B cell (primary cell): ENCODE measurements at regions not wholly inside any gene's neighbourhood (a gene's known extent, or its start where the extent isn't known, plus 50 kb on each side); places are given as distances from the start of the nearest gene placed in this dataset.
"Not testable (repeated sequence)": the region's sequence is repeated elsewhere in the genome, so short reads cannot be mapped to it uniquely, and the experiment has no call there.

Source experiments
- ATAC-seq: fragments of 200-7000 bp; cut with Tn5 transposase; one replicate; pipeline ENCODE4 v1.10.0; 2021; ENCODE audit warnings: low read depth, mild to moderate bottlenecking, moderate number of reproducible peaks, moderate library complexity
- CTCF ChIA-PET: fragments of 350-600 bp; sonication (Branson Sonifier 250); formaldehyde crosslinking; loops from one replicate; lab custom pipeline; 2021; ENCODE audit warnings: antibody characterized with exemption, inconsistent platforms; lab: Charles Lee
- POLR2A ChIA-PET: fragments of 350-600 bp; sonication (Branson Sonifier 250); formaldehyde crosslinking; loops from one replicate; lab custom pipeline; 2021; ENCODE audit warnings: antibody characterized with exemption; lab: Charles Lee
- DNase-seq: peaks from one replicate; pipeline ENCODE4 v3.0.0; 2013
- H2AFZ ChIP-seq: 2 replicates; pipeline ENCODE4 v1.6.1; 2012; ENCODE audit warnings: mild to moderate bottlenecking, low read depth, low read length; ENCODE audit not compliant: insufficient read depth, poor library complexity, severe bottlenecking
- H3K27ac ChIP-seq, 2 donors: 1 replicate in 1 of 2; 2 replicates in 1 of 2; pipeline ENCODE4 v1.5.1; 2012 to 2013; ENCODE audit warnings: low read length in 2 of 2, mild to moderate bottlenecking in 2 of 2, moderate library complexity in 1 of 2
- H3K27me3 ChIP-seq, 4 experiments: fragments of 200-600 bp in 1 of 4; sonication (generic) in 1 of 4; replicated peaks in 1 of 4; 1 replicate in 2 of 4; 2 replicates in 2 of 4; pipeline versions ENCODE4 v1.6.1 to v1.7.0; 2013 to 2016; ENCODE audit warnings: low read length in 3 of 4, mild to moderate bottlenecking in 2 of 4, mixed read lengths in 1 of 4, moderate library complexity in 1 of 4; ENCODE audit not compliant: insufficient read depth in 4 of 4, control insufficient read depth in 3 of 4; ENCODE audit errors: control extremely low read depth in 1 of 4
- H3K36me3 ChIP-seq, 2 experiments: replicated peaks in 1 of 2; 1 replicate in 1 of 2; 2 replicates in 1 of 2; pipeline versions ENCODE4 v1.6.1 to v1.7.1; 2013; ENCODE audit warnings: low read length in 1 of 2; ENCODE audit not compliant: insufficient read depth in 2 of 2, control insufficient read depth in 1 of 2; ENCODE audit errors: control extremely low read depth in 1 of 2, extremely low read depth in 1 of 2
- H3K4me1 ChIP-seq, 2 donors: fragments of 200-600 bp in 1 of 2; sonication (generic) in 1 of 2; 1 replicate in 1 of 2; 2 replicates in 1 of 2; pipeline versions ENCODE4 v1.5.1 to v1.6.1; 2013 to 2017; ENCODE audit warnings: low read length in 2 of 2; ENCODE audit not compliant: control insufficient read depth in 2 of 2, insufficient read depth in 2 of 2
- H3K4me2 ChIP-seq: replicated peaks from 2 replicates; pipeline ENCODE3; 2012; ENCODE audit warnings: mild to moderate bottlenecking, low read depth, low read length; ENCODE audit not compliant: poor library complexity, severe bottlenecking
- H3K4me3 ChIP-seq, 5 experiments: fragments of 200-600 bp in 1 of 5; sonication (generic) in 1 of 5; 1 replicate in 3 of 5; 2 replicates in 2 of 5; pipeline versions ENCODE4 v1.5.1 to v1.7.0; 2011 to 2016; ENCODE audit warnings: low read length in 4 of 5, mild to moderate bottlenecking in 4 of 5, low read depth in 2 of 5, control low read depth in 1 of 5, moderate library complexity in 1 of 5; ENCODE audit not compliant: insufficient read depth in 1 of 5; ENCODE audit errors: control extremely low read depth in 1 of 5, extremely low read depth in 1 of 5
- H3K79me2 ChIP-seq: fragments of 200-600 bp; sonication (generic); one replicate; pipeline ENCODE4 v1.6.0; 2016; ENCODE audit warnings: low read length; ENCODE audit not compliant: control insufficient read depth, insufficient read depth
- H3K9ac ChIP-seq: fragments of 200-600 bp; sonication (generic); 2 replicates; pipeline ENCODE4 v1.6.1; 2017; ENCODE audit warnings: mild to moderate bottlenecking, low read length, moderate library complexity
- H3K9me3 ChIP-seq, 3 donors: one replicate each; pipeline versions ENCODE4 v1.6.1 to v1.7.1; 2013; ENCODE audit warnings: low read length in 2 of 3; ENCODE audit not compliant: control insufficient read depth in 2 of 3, insufficient read depth in 1 of 3; ENCODE audit errors: control extremely low read depth in 1 of 3
- H4K20me1 ChIP-seq: 2 replicates; pipeline ENCODE4 v1.6.0; 2012; ENCODE audit warnings: mild to moderate bottlenecking, low read length; ENCODE audit not compliant: insufficient read depth, control insufficient read depth, poor library complexity, severe bottlenecking
- H3K27ac Mint-ChIP-seq: one replicate; pipeline ENCODE4 v1.8.0; 2021; ENCODE audit warnings: mixed read lengths
- H3K27me3 Mint-ChIP-seq: one replicate; pipeline ENCODE4 v1.8.0; 2021; ENCODE audit warnings: mixed read lengths
- H3K4me1 Mint-ChIP-seq: one replicate; pipeline ENCODE4 v1.8.0; 2021; ENCODE audit warnings: mixed read lengths
- H3K4me3 Mint-ChIP-seq: one replicate; pipeline ENCODE4 v1.8.0; 2021; ENCODE audit warnings: mixed read lengths
- H3K9me3 Mint-ChIP-seq: one replicate; pipeline ENCODE4 v1.8.0; 2022; ENCODE audit warnings: mixed read lengths; ENCODE audit not compliant: insufficient read depth
- EZH2 ChIP-seq: IDR thresholded peaks from 2 replicates; pipeline ENCODE4 v1.6.1; 2012; ENCODE audit warnings: borderline replicate concordance, low read depth, mild to moderate bottlenecking, moderate library complexity, low read length; ENCODE audit not compliant: insufficient read depth, poor library complexity, severe bottlenecking
- WGBS: methylation state at CpG from one replicate; pipeline ENCODE4 v1.1.5; 2013; ENCODE audit warnings: missing lambda C conversion rate; ENCODE audit not compliant: insufficient coverage; 5-methylcytosine and 5-hydroxymethylcytosine counted together
- intact Hi-C: fragments of 100-400 bp; cut with micrococcal nuclease; formaldehyde crosslinking; loops from one replicate; pipeline ENCODE4 v1.10.0; 2022
- TF ChIP-seq, protein P1 (sequence below): fragments of 200-600 bp; IDR thresholded peaks from one replicate; pipeline ENCODE4 v1.8.0; 2022; ENCODE audit warnings: antibody characterized with exemption, mild to moderate bottlenecking

DNA sequence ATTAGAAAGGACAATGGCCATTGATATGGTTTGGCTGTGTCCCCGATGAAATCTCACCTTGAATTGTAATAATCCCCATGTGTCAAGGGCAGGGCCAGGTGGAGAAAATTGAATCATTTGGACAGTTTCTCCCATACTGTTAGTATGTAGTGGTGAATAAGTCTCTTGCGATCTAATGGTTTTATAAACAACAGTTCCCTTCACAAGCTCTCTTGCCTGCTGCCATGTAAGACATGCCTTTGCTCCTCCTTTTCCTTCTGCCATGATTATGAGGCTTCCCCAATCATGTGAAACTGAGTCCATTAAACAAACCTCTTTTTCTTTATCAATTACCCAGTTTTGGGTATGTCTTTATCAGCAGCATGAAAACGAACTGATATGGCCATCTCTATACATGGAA, 302.7 kb downstream of the SFMBT2 start:
- CTCF ChIA-PET: no interaction called here
- Mint-ChIP-seq H3K9me3 (peaks cover 10% of the 10 kb centered on the region), H3K4me3 (no peak overlapping the region), H3K27me3 (peaks cover 16% of the 10 kb centered on the region), H3K4me1 (no peaks in the 10 kb centered on the region), H3K27ac (no peak overlapping the region)
- Histone ChIP-seq H3K4me3 (no peak overlapping the region), H3K4me1 (no peaks in the 10 kb centered on the region), H3K9ac (no peak overlapping the region), H3K27me3 (peaks cover 0 to 5% (median 0%) of the 10 kb centered on the region in 4 experiments), H3K79me2 (no peaks in the 10 kb centered on the region), H4K20me1 (no peaks in the 10 kb centered on the region), H3K27ac (no peak overlapping the region), H3K4me2 (no peak overlapping the region), H2AFZ (no peak overlapping the region), H3K9me3 (peaks cover 1 to 4% (median 3%) of the 10 kb centered on the region in 3 donors), H3K36me3 (no peaks in the 10 kb centered on the region)
- no peak for ATAC-seq
- no peak for DNase-seq
- POLR2A ChIA-PET: no interaction called here
- TF ChIP-seq, protein P1, sequence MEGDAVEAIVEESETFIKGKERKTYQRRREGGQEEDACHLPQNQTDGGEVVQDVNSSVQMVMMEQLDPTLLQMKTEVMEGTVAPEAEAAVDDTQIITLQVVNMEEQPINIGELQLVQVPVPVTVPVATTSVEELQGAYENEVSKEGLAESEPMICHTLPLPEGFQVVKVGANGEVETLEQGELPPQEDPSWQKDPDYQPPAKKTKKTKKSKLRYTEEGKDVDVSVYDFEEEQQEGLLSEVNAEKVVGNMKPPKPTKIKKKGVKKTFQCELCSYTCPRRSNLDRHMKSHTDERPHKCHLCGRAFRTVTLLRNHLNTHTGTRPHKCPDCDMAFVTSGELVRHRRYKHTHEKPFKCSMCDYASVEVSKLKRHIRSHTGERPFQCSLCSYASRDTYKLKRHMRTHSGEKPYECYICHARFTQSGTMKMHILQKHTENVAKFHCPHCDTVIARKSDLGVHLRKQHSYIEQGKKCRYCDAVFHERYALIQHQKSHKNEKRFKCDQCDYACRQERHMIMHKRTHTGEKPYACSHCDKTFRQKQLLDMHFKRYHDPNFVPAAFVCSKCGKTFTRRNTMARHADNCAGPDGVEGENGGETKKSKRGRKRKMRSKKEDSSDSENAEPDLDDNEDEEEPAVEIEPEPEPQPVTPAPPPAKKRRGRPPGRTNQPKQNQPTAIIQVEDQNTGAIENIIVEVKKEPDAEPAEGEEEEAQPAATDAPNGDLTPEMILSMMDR: no peak
- TF ChIP-seq EZH2: no peak
- WGBS: 100% methylated on average over 1 of the region's 3 CpGs
- intact Hi-C loops: no loop called here

DNA sequence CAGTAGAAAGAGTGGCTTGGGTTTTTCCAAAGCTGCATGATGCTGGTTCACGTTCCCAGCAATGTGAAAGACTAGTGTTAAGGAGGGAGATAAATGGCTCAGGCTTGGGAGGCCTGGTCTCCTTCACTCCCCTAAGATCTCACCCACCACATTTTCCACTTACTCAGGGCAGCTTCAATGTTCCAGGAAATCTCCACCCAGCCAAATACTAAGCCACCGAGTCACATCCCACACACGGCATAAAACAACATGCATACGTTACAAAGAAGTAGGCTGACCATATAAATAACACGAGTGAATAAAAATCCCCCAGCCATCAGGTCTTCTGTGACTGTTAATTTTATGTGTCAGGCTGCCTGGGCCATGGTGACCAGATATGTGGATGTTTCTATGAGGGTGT, 303.5 kb downstream of the SFMBT2 start:
- Mint-ChIP-seq H3K27ac (no peak overlapping the region), H3K9me3 (peaks cover 10% of the 10 kb centered on the region), H3K27me3 (peaks cover 16% of the 10 kb centered on the region), H3K4me3 (no peak overlapping the region), H3K4me1 (no peaks in the 10 kb centered on the region)
- Histone ChIP-seq H3K36me3 (no peaks in the 10 kb centered on the region), H2AFZ (no peak overlapping the region), H3K4me3 (no peak overlapping the region), H3K27me3 (peaks cover 0 to 5% (median 0%) of the 10 kb centered on the region in 4 experiments), H3K4me1 (no peaks in the 10 kb centered on the region), H3K27ac (no peak overlapping the region), H4K20me1 (no peaks in the 10 kb centered on the region), H3K79me2 (no peaks in the 10 kb centered on the region), H3K4me2 (no peak overlapping the region), H3K9ac (no peak overlapping the region), H3K9me3 (peaks cover 1 to 4% (median 3%) of the 10 kb centered on the region in 3 donors)
- ATAC-seq (no peak), DNase-seq (no peak)
- intact Hi-C loops: no loop called here
- WGBS: no CpG with 5 or more reads among the region's 5 CpGs
- POLR2A ChIA-PET: no interaction called here
- no peak for TF ChIP-seq EZH2
- TF ChIP-seq, protein P1: no peak
- CTCF ChIA-PET: interaction anchor here (0.6 kb wide), 1 partner anchor 670 kb away, joined by 3 read pairs; no protein-coding TSS in a partner anchor

DNA sequence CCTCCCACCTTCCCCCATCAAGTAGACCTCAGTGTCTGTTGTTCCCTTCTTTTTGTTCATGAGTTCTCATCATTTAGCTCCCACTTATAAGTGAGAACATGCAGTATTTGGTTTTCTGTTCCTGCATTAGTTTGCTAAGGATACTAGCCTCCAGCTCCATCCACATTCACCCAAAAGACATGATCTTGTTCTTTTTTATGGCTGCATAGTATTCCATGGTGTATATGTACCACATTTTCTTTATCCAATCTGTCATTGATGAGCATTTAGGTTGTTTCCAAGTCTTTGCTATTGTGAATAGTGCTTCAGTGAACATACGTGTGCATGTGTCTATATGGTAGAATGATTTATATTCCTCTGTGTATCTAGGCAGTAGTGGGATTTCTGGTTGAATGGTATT, 306.5 kb downstream of the SFMBT2 start:
- H3K27me3 Mint-ChIP-seq, H3K36me3 ChIP-seq, H3K9me3 ChIP-seq, intact Hi-C loops, H3K9me3 Mint-ChIP-seq, DNase-seq, POLR2A ChIA-PET, ATAC-seq, H3K27ac Mint-ChIP-seq, H3K4me1 Mint-ChIP-seq, H3K79me2 ChIP-seq, H3K9ac ChIP-seq, H3K4me1 ChIP-seq, H3K27me3 ChIP-seq, H3K4me3 Mint-ChIP-seq, H2AFZ ChIP-seq, H3K27ac ChIP-seq, H3K4me2 ChIP-seq, H4K20me1 ChIP-seq, H3K4me3 ChIP-seq: not testable (repeated sequence)
- CTCF ChIA-PET: interaction anchor here (1.4 kb wide), 1 partner anchor 15 kb away, joined by 3 read pairs; no protein-coding TSS in a partner anchor
- WGBS: no CpG with 5 or more reads among the region's 1 CpG
